GM23338 (cell line): ENCODE measurements at regions not wholly inside any gene's neighbourhood (a gene's known extent, or its start where the extent isn't known, plus 50 kb on each side); places are given as distances from the start of the nearest gene placed in this dataset.

Source experiments
- ATAC-seq: fragments of 200-7000 bp; cut with Tn5 transposase; 3 replicates; pipeline ENCODE4 v1.9.1; 2020
- DNase-seq: peaks from one replicate; pipeline ENCODE4 v3.0.0-alpha.2; 2015; ENCODE audit warnings: low spot score
- H2AFZ ChIP-seq: fragments of 200-600 bp; sonication (generic); 2 replicates; pipeline ENCODE4 v1.8.0; 2016; ENCODE audit warnings: antibody characterized with exemption, mild to moderate bottlenecking, moderate library complexity
- H3F3A ChIP-seq: fragments of 200-600 bp; sonication (generic); replicated peaks from 2 replicates; pipeline ENCODE4 v1.8.0; 2017; ENCODE audit warnings: antibody characterized with exemption, mixed run types, low read depth
- H3K27ac ChIP-seq: fragments of 200-600 bp; sonication (generic); 2 replicates; pipeline ENCODE4 v1.6.1; 2016; ENCODE audit warnings: low read depth
- H3K27me3 ChIP-seq: fragments of 200-600 bp; sonication (generic); 2 replicates; pipeline ENCODE4 v1.8.0; 2016; ENCODE audit warnings: mild to moderate bottlenecking, mixed run types, moderate library complexity; ENCODE audit not compliant: insufficient read depth
- H3K36me3 ChIP-seq: fragments of 200-600 bp; sonication (generic); 2 replicates; pipeline ENCODE4 v1.8.0; 2016; ENCODE audit warnings: mild to moderate bottlenecking; ENCODE audit not compliant: insufficient read depth
- H3K4me1 ChIP-seq: fragments of 200-600 bp; sonication (generic); 2 replicates; pipeline ENCODE4 v1.8.0; 2016; ENCODE audit warnings: mild to moderate bottlenecking, moderate library complexity; ENCODE audit not compliant: insufficient read depth
- H3K4me2 ChIP-seq: fragments of 200-600 bp; sonication (generic); 2 replicates; pipeline ENCODE4 v1.7.1; 2017; ENCODE audit warnings: mixed run types
- H3K4me3 ChIP-seq: fragments of 200-600 bp; sonication (generic); 2 replicates; pipeline ENCODE4 v1.6.1; 2016; ENCODE audit warnings: mixed run types
- H3K79me2 ChIP-seq: fragments of 200-600 bp; sonication (generic); replicated peaks from 2 replicates; pipeline ENCODE4 v1.8.0; 2017; ENCODE audit warnings: mild to moderate bottlenecking; ENCODE audit not compliant: insufficient read depth
- H3K9me2 ChIP-seq: fragments of 200-600 bp; sonication (generic); 2 replicates; pipeline ENCODE4 v1.8.0; 2017; ENCODE audit not compliant: insufficient read depth
- H4K20me1 ChIP-seq: fragments of 200-600 bp; sonication (generic); replicated peaks from 2 replicates; pipeline ENCODE4 v1.8.0; 2017; ENCODE audit warnings: mild to moderate bottlenecking; ENCODE audit not compliant: insufficient read depth
- H3K27ac Mint-ChIP-seq: 2 replicates; pipeline ENCODE4 v1.8.0; 2020; ENCODE audit warnings: inconsistent platforms, mild to moderate bottlenecking, moderate library complexity, mixed read lengths
- H3K27me3 Mint-ChIP-seq: 3 replicates; pipeline ENCODE4 v1.8.0; 2022; ENCODE audit warnings: low read depth, mild to moderate bottlenecking, moderate library complexity, mixed read lengths, inconsistent platforms; ENCODE audit not compliant: insufficient read depth, poor library complexity
- H3K36me3 Mint-ChIP-seq: 3 replicates; pipeline ENCODE4 v1.8.0; 2021; ENCODE audit warnings: low read depth, mild to moderate bottlenecking, inconsistent platforms, moderate library complexity, mixed read lengths
- H3K4me1 Mint-ChIP-seq: 3 replicates; pipeline ENCODE4 v1.8.0; 2020; ENCODE audit warnings: mild to moderate bottlenecking, inconsistent platforms, mixed read lengths
- H3K4me3 Mint-ChIP-seq: 3 replicates; pipeline ENCODE4 v1.8.0; 2021; ENCODE audit warnings: moderate library complexity, mild to moderate bottlenecking, inconsistent platforms, mixed read lengths
- H3K9me3 Mint-ChIP-seq: 3 replicates; pipeline ENCODE4 v1.8.0; 2020; ENCODE audit warnings: moderate library complexity, mild to moderate bottlenecking, inconsistent platforms, mixed read lengths
- CREB1 ChIP-seq: fragments of 250-450 bp; sonication (Bioruptor Pico); IDR thresholded peaks from 2 replicates; pipeline ENCODE4 v1.5.0; 2020; ENCODE audit warnings: low read depth, mild to moderate bottlenecking, moderate library complexity
- EZH2 ChIP-seq: fragments of 200-600 bp; sonication (generic); IDR thresholded peaks from one replicate; pipeline ENCODE4 v1.8.0; 2017; ENCODE audit warnings: antibody characterized with exemption, mild to moderate bottlenecking, low read depth; ENCODE audit not compliant: unreplicated experiment
- JUNB ChIP-seq: IDR thresholded peaks from one replicate; pipeline ENCODE4 v1.6.1; 2016; ENCODE audit warnings: antibody characterized with exemption; ENCODE audit not compliant: unreplicated experiment
- NANOG ChIP-seq: IDR thresholded peaks from 2 replicates; pipeline ENCODE4 v1.6.1; 2016; ENCODE audit warnings: antibody characterized with exemption, borderline replicate concordance
- POLR2AphosphoS5 ChIP-seq: IDR thresholded peaks from 2 replicates; pipeline ENCODE4 v1.6.1; 2016; ENCODE audit warnings: antibody characterized with exemption, low read depth
- REST ChIP-seq: IDR thresholded peaks from one replicate; pipeline ENCODE4 v1.6.1; 2018; ENCODE audit warnings: antibody characterized with exemption; ENCODE audit not compliant: unreplicated experiment
- STAT1 ChIP-seq: IDR thresholded peaks from one replicate; pipeline ENCODE4 v1.6.1; 2016; ENCODE audit warnings: antibody characterized with exemption; ENCODE audit not compliant: unreplicated experiment
- ZNF462 ChIP-seq: fragments of 250-450 bp; sonication (Bioruptor Pico); IDR thresholded peaks from 2 replicates; pipeline ENCODE4 v1.5.0; 2020; ENCODE audit warnings: mild to moderate bottlenecking, moderate library complexity
- TF ChIP-seq, protein P1 (sequence below): IDR thresholded peaks from 2 replicates; pipeline ENCODE4 v1.6.1; 2016; ENCODE audit warnings: antibody characterized with exemption

DNA sequence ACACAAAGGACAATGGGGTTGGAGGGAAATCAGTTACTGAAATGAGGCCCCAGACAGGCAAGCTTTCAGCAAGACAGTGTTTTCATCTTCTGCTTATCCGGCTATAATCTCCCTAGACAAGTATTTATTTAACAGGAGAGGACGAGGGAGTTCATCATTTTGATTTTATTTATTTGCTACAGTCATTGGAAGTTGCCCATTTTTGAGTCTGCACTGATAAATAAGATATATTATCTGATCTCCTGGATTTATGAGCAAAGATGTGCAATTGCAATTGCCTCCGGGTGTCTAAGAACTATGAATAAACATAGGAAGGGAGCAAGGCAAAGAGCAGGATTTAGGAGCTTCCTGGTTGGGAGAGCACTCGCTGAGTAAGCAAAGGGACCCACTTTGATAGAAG, 263.2 kb upstream of the EDA2R start:
- no peaks in the 10 kb centered on the region for H3K36me3 Mint-ChIP-seq
- Histone ChIP-seq H3K4me3 (no peak overlapping the region), H3K79me2 (no peaks in the 10 kb centered on the region), H3K36me3 (no peaks in the 10 kb centered on the region), H2AFZ (no peak overlapping the region), H3K9me2 (no peaks in the 10 kb centered on the region), H4K20me1 (no peaks in the 10 kb centered on the region), H3K4me2 (no peak overlapping the region), H3K27ac (no peak overlapping the region), H3K27me3 (no peaks in the 10 kb centered on the region), H3F3A (no peaks in the 10 kb centered on the region), H3K4me1 (no peaks in the 10 kb centered on the region)
- H3K27ac Mint-ChIP-seq, result no peak overlapping the region
- H3K4me3 Mint-ChIP-seq, result no peak overlapping the region
- TF ChIP-seq CREB1 (CRISPR knock-in tag) (no peak), POLR2AphosphoS5 (no peak), EZH2 (no peak), NANOG (no peak), STAT1 (no peak), REST (no peak), JUNB (no peak), ZNF462 (CRISPR knock-in tag) (no peak)
- TF ChIP-seq, protein P1, sequence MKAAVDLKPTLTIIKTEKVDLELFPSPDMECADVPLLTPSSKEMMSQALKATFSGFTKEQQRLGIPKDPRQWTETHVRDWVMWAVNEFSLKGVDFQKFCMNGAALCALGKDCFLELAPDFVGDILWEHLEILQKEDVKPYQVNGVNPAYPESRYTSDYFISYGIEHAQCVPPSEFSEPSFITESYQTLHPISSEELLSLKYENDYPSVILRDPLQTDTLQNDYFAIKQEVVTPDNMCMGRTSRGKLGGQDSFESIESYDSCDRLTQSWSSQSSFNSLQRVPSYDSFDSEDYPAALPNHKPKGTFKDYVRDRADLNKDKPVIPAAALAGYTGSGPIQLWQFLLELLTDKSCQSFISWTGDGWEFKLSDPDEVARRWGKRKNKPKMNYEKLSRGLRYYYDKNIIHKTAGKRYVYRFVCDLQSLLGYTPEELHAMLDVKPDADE, result no peak
- DNase-seq (no peak), ATAC-seq (no peak)
- peaks cover 2% of the 10 kb centered on the region for H3K27me3 Mint-ChIP-seq
- H3K9me3 Mint-ChIP-seq, result no peaks in the 10 kb centered on the region
- no peaks in the 10 kb centered on the region for H3K4me1 Mint-ChIP-seq
